Natural killer cell treated with Interleukin-12 subunit alpha and Interleukin-12 subunit beta and Interleukin-15 and Interleukin-18, amount 100 ng/mL, for 72 hours (primary cell): ENCODE measurements at regions not wholly inside any gene's neighbourhood (a gene's known extent, or its start where the extent isn't known, plus 50 kb on each side); places are given as distances from the start of the nearest gene placed in this dataset.
"Not testable (repeated sequence)": the region's sequence is repeated elsewhere in the genome, so short reads cannot be mapped to it uniquely, and the experiment has no call there.

Experiments used
- ATAC-seq, 2 donors: fragments of 150-1000 bp; cut with Tn5 transposase in 1 of 2; sonication (Bioruptor Pico), chemical (Tn5 transposase) in 1 of 2; 2 replicates each; pipeline ENCODE4 v1.10.0; 2021
- DNase-seq: peaks from one replicate; pipeline ENCODE4 v3.0.0; 2022; ENCODE audit warnings: low spot score
- H3K27ac Mint-ChIP-seq, 2 donors: 1 replicate in 1 of 2; 2 replicates in 1 of 2; pipeline ENCODE4 v1.8.0; 2022; ENCODE audit warnings: mixed read lengths in 2 of 2, mild to moderate bottlenecking in 1 of 2, moderate library complexity in 1 of 2
- H3K27me3 Mint-ChIP-seq, 2 donors: 1 replicate in 1 of 2; 2 replicates in 1 of 2; pipeline ENCODE4 v1.8.0; 2022; ENCODE audit warnings: mixed read lengths in 2 of 2
- H3K36me3 Mint-ChIP-seq: one replicate; pipeline ENCODE4 v1.8.0; 2022; ENCODE audit warnings: mixed read lengths
- H3K4me1 Mint-ChIP-seq, 2 donors: 1 replicate in 1 of 2; 2 replicates in 1 of 2; pipeline ENCODE4 v1.8.0; 2022; ENCODE audit warnings: low read depth in 2 of 2, mixed read lengths in 2 of 2, mild to moderate bottlenecking in 1 of 2
- H3K4me3 Mint-ChIP-seq: one replicate; pipeline ENCODE4 v1.8.0; 2022; ENCODE audit warnings: mixed read lengths
- H3K9me3 Mint-ChIP-seq: 2 replicates; pipeline ENCODE4 v1.8.0; 2022; ENCODE audit warnings: mixed read lengths

DNA sequence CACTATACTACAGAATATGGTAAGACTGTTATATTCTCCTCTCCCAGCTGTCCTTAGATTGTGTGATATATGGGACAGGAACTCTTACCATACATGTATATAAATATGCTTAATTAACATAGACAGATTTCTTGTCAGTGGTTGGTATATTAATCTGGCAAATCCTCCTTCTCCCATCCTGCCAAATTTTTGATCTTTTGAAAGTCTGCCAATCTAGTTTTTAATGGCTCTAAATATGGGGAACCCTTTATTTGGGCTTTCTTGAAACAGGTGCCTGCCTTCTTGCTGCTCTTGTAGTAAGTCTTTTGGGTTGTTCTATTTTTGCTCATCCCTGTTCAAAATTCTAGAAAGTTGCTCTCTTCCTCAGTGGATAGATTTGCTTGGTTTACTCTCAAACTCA is 63.5 kb downstream of the SPATA31D1 start:
- Mint-ChIP-seq H3K27me3 (no peaks in the 10 kb centered on the region), H3K36me3 (no peaks in the 10 kb centered on the region), H3K27ac (no peak overlapping the region), H3K4me1 (no peaks in the 10 kb centered on the region), H3K4me3 (no peak overlapping the region), H3K9me3 (no peaks in the 10 kb centered on the region)
- no peak for DNase-seq
- ATAC-seq = no peak

DNA sequence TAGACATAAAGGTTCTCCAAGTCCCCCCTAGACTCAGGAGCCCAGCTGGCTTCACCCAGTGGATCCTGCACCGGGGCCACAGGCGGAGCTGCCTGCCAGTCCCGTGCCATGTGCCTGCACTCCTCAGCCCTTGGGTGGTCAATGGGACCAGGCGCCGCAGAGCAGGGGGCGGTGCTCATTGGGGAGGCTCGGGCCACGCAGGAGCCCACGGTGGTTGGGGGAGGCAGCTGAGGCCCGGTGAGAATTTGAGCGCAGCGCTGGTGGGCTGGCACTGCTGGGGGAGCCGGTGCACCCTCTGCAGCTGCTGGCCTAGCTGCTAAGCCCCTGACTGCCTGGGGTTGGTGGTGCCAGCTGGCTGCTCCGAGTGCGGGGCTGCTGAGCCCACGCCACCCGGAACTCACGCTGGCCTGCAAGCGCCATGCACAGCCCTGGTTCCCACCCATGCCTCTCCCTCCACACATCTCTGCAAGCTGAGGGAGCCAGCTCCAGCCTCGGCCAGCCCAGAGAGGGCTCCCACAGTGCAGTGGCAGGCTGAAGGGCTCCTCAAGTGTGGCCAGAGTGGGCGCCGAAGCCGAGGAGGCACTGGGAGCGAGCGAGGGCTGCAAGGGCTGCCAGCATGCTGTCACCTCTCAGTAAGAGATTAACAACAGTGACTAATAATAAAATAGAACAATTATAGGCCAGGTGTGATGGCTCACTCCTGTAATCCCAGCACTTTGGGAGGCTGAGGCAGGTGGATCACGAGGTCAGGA is 65.9 kb downstream of the SPATA31D1 start:
- Mint-ChIP-seq H3K9me3 (no peaks in the 10 kb centered on the region), H3K27me3 (no peaks in the 10 kb centered on the region), H3K4me3 (no peak overlapping the region), H3K27ac (no peak overlapping the region), H3K4me1 (no peaks in the 10 kb centered on the region), H3K36me3 (no peaks in the 10 kb centered on the region)
- ATAC-seq (no peak), DNase-seq (no peak)

- Mint-ChIP-seq H3K27ac (no peak overlapping the region), H3K9me3 (no peaks in the 10 kb centered on the region), H3K4me1 (no peaks in the 10 kb centered on the region), H3K27me3 (no peaks in the 10 kb centered on the region), H3K4me3 (no peak overlapping the region), H3K36me3 (no peaks in the 10 kb centered on the region)
- no peak for DNase-seq
- no peak for ATAC-seq
Observed at GRCh38 chr9:82057805-82058204, 69.2 kb downstream of the SPATA31D1 start.

GRCh38 chr9:82061801-82062200 is 73.2 kb downstream of the SPATA31D1 start:
- DNase-seq, ATAC-seq, H3K27ac Mint-ChIP-seq, H3K36me3 Mint-ChIP-seq, H3K9me3 Mint-ChIP-seq, H3K4me1 Mint-ChIP-seq, H3K4me3 Mint-ChIP-seq, H3K27me3 Mint-ChIP-seq: not testable (repeated sequence)

- no peaks in the 10 kb centered on the region for H3K27me3 Mint-ChIP-seq
- H3K9me3 Mint-ChIP-seq = no peaks in the 10 kb centered on the region
- ATAC-seq = no peak
- no peak overlapping the region for H3K27ac Mint-ChIP-seq
- DNase-seq = no peak
- H3K4me3 Mint-ChIP-seq = no peak overlapping the region
- no peaks in the 10 kb centered on the region for H3K4me1 Mint-ChIP-seq
- H3K36me3 Mint-ChIP-seq = no peaks in the 10 kb centered on the region
Observed at GRCh38 chr9:82062245-82062644, 73.7 kb downstream of the SPATA31D1 start.

GRCh38 chr9:82073551-82074543 is 85.3 kb downstream of the SPATA31D1 start:
- Mint-ChIP-seq H3K27me3 (no peaks in the 10 kb centered on the region), H3K4me1 (no peaks in the 10 kb centered on the region), H3K27ac (no peak overlapping the region), H3K36me3 (no peaks in the 10 kb centered on the region), H3K4me3 (no peak overlapping the region), H3K9me3 (no peaks in the 10 kb centered on the region)
- DNase-seq (no peak), ATAC-seq (no peak)

- DNase-seq (no peak), ATAC-seq (no peak)
- Mint-ChIP-seq H3K9me3 (no peaks in the 10 kb centered on the region), H3K36me3 (no peaks in the 10 kb centered on the region), H3K27me3 (no peaks in the 10 kb centered on the region), H3K27ac (no peak overlapping the region), H3K4me3 (no peak overlapping the region), H3K4me1 (no peaks in the 10 kb centered on the region)
Observed at GRCh38 chr9:82080265-82080664, 91.7 kb downstream of the SPATA31D1 start.

DNA sequence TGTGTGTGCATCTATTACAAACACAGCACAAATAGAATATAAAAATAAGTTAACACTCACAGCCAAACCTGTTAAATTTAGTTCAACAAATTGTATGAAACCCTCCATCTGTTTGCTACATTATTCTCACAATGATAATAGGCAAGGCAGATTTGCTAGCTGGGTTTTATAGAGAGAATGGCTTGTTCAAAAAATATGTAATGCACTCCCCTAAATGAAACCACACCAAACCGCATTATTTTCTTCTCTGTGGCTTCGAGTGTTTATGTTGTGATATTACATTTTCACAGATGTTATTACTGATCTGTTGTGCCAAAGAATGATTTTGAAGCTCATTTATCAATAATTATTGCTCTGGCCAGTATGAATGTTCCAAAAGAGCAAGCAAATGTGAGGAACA is 92.9 kb downstream of the SPATA31D1 start:
- ATAC-seq (no peak), DNase-seq (no peak)
- no peaks in the 10 kb centered on the region for H3K4me1 Mint-ChIP-seq
- no peaks in the 10 kb centered on the region for H3K36me3 Mint-ChIP-seq
- no peaks in the 10 kb centered on the region for H3K27me3 Mint-ChIP-seq
- no peak overlapping the region for H3K4me3 Mint-ChIP-seq
- no peak overlapping the region for H3K27ac Mint-ChIP-seq
- peaks cover 2% of the 10 kb centered on the region for H3K9me3 Mint-ChIP-seq

GRCh38 chr9:82082563-82082962 is 94.0 kb downstream of the SPATA31D1 start:
- Mint-ChIP-seq H3K4me1 (no peaks in the 10 kb centered on the region), H3K36me3 (no peaks in the 10 kb centered on the region), H3K27me3 (peaks cover 0 to 2% of the 10 kb centered on the region in 2 donors), H3K9me3 (peaks cover 7% of the 10 kb centered on the region), H3K27ac (no peak overlapping the region), H3K4me3 (no peak overlapping the region)
- ATAC-seq (no peak), DNase-seq (no peak)

- Mint-ChIP-seq H3K4me1 (no peaks in the 10 kb centered on the region), H3K27me3 (peaks cover 0 to 2% of the 10 kb centered on the region in 2 donors), H3K9me3 (peaks cover 10% of the 10 kb centered on the region), H3K36me3 (no peaks in the 10 kb centered on the region), H3K27ac (no peak overlapping the region), H3K4me3 (no peak overlapping the region)
- ATAC-seq (no peak), DNase-seq (no peak)
Observed at GRCh38 chr9:82088591-82088990, 100.0 kb downstream of the SPATA31D1 start.

DNA sequence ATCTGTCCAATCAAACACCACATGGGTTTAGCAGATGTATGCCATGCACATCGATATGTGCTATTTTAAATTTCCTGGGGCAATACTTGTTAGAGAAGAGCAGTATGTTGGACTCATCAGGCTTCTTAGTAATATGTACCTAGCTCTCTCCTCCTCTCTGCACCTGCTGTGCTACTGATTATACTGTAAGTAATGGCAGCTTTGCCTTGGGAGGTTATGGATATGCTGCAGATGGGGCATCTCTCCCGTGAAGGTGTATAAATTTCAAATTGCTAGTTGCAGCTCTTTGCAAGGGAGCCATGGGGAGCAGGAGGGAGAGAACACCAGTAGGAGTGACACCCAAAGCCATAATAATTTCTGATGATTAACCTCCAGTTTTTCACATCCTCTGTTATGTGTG is 101.5 kb downstream of the SPATA31D1 start:
- no peak overlapping the region for H3K27ac Mint-ChIP-seq
- H3K4me3 Mint-ChIP-seq = no peak overlapping the region
- no peaks in the 10 kb centered on the region for H3K4me1 Mint-ChIP-seq
- ATAC-seq (no peak), DNase-seq (no peak)
- H3K27me3 Mint-ChIP-seq = peaks cover 0 to 2% of the 10 kb centered on the region in 2 donors
- H3K36me3 Mint-ChIP-seq = no peaks in the 10 kb centered on the region
- peaks cover 10% of the 10 kb centered on the region for H3K9me3 Mint-ChIP-seq

- ATAC-seq = no peak
- Mint-ChIP-seq H3K4me3 (no peak overlapping the region), H3K27ac (no peak overlapping the region), H3K27me3 (peaks cover 0 to 2% of the 10 kb centered on the region in 2 donors), H3K36me3 (no peaks in the 10 kb centered on the region), H3K4me1 (no peaks in the 10 kb centered on the region), H3K9me3 (peaks cover 10% of the 10 kb centered on the region)
- DNase-seq = no peak
Observed at GRCh38 chr9:82091100-82091499, 102.5 kb downstream of the SPATA31D1 start.

DNA sequence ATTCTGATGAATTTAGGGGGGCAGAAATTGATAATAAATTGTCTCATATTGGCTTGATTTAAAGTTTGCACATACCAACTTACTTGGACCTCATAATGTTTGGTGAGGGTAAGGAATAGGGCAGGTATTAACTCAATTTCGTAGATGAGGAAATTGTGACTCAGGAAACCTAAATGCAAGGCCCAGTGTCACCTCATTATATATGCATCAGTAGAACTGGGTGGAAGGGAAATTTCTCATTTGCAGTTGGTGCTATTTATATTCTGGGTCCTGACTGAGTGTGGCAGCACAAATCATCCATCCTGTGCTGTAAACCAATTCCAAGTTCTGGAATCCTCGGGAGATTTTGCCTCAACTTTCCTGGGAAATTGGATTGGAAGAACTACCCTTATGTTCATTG is 103.0 kb downstream of the SPATA31D1 start:
- no peak for ATAC-seq
- DNase-seq = no peak
- H3K4me1 Mint-ChIP-seq = no peaks in the 10 kb centered on the region
- H3K27me3 Mint-ChIP-seq = peaks cover 0 to 2% of the 10 kb centered on the region in 2 donors
- no peak overlapping the region for H3K27ac Mint-ChIP-seq
- H3K36me3 Mint-ChIP-seq = no peaks in the 10 kb centered on the region
- no peak overlapping the region for H3K4me3 Mint-ChIP-seq
- H3K9me3 Mint-ChIP-seq = peaks cover 7% of the 10 kb centered on the region

DNA sequence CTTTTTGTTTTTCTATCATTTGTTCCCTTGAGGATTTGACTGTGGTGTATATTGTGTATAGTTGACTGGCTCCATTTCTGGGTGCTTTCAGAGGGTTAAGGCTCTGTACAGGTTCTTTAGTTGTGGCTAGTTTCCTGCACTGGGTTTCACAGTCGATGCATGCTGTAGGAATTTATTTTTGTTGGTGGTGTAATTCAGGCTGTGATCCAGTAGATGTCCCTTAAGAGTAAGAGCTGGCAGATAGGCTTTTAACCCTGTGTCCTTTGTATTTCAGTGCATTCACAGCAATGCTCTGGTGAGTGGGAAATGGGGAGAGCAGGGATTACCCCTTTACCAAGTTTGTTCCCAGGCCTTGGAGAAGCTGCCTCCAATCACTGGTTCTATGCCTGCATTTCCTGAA is 112.9 kb downstream of the SPATA31D1 start:
- Mint-ChIP-seq H3K4me3 (no peak overlapping the region), H3K27me3 (no peaks in the 10 kb centered on the region), H3K27ac (no peak overlapping the region), H3K36me3 (peaks cover 6% of the 10 kb centered on the region), H3K9me3 (peaks cover 9% of the 10 kb centered on the region), H3K4me1 (no peaks in the 10 kb centered on the region)
- DNase-seq (no peak), ATAC-seq (no peak)
